ENCODE measurements at regions not wholly inside any gene's neighbourhood (a gene's known extent, or its start where the extent isn't known, plus 50 kb on each side); places are given as distances from the start of the nearest gene placed in this dataset.
A peak's percentile ranks its signal among the peaks of the same experiment; 100 is the strongest.
"Not testable (repeated sequence)": the region's sequence is repeated elsewhere in the genome, so short reads cannot be mapped to it uniquely, and the experiment has no call there.

DNA sequence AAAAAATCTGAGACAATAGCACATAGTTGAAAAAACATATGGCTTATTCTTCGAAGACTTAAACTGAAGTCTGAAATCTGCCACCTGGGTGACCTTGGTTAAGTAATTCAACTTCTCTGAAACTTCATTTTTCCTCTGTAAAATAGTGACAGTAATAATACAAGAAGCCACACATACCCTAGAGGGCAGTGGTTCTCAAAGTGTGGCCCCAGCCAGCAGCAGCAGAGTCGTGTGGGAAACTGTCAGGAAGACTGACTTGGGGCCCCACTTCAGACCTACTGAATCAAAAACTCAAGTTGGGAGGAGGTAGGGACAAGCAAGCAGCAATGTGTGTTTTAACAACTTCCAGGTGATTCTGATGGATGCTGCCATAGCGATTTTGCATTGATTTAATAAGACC is 249.9 kb downstream of the HNRNPD start:
- DNase-seq (ENCODE audit: low spot score), result peak; percentile 9
- H3K27ac ChIP-seq, result no peak overlapping the region
- no peak overlapping the region for H3K4me3 Mint-ChIP-seq

GRCh38 chr4:82115183-82115582 is 258.6 kb downstream of the HNRNPD start:
- H3K27ac Mint-ChIP-seq, result not testable (repeated sequence)

More for the DNA sequence above, 249.9 kb downstream of the HNRNPD start:
- Histone ChIP-seq H3K4me1 (no peaks in the 10 kb centered on the region), H3K79me2 (ENCODE audit: low read depth) (no peaks in the 10 kb centered on the region), H3K4me3 (no peak overlapping the region), H3K27me3 (no peaks in the 10 kb centered on the region), H3K36me3 (no peaks in the 10 kb centered on the region), H3K4me2 (no peak overlapping the region), H4K20me1 (ENCODE audit: low read depth) (no peaks in the 10 kb centered on the region), H3F3A (ENCODE audit: low read depth) (no peaks in the 10 kb centered on the region), H2AFZ (replicated peaks) (no peak overlapping the region), H3K9me3 (ENCODE audit: low read depth) (no peaks in the 10 kb centered on the region), H3K9ac (no peak overlapping the region)
- Mint-ChIP-seq H3K4me1 (no peaks in the 10 kb centered on the region), H3K27me3 (ENCODE audit: insufficient read depth, low read depth) (no peaks in the 10 kb centered on the region), H3K9me3 (no peaks in the 10 kb centered on the region), H3K36me3 (no peaks in the 10 kb centered on the region), H3K27ac (no peak overlapping the region)
- TF ChIP-seq EZH2 (IDR thresholded peaks at IDR 0.05) (no peak), CTCF (IDR thresholded peaks at IDR 0.05) (no peak), EZH2phosphoT487 (IDR thresholded peaks at IDR 0.05) (no peak)

DNA sequence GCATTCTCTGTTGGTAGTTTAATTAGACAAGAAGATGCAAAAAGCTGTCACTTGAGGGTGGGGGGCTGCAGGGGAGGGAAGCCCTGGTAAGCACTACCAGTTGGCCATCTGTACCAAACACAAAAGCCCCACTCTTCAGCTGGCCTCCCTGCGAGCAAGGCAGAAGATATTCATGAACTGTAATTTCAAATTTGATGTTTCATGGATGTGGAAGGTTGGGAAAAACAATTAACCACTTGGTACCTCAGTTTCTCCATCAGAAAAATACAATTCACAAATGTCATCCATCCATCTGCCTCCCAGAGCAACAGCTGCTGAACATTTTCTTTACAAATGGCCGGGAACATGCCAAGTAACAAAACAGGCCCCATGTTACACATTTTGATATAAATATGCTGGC is 265.3 kb downstream of the HNRNPD start:
- no peaks in the 10 kb centered on the region for H3K27me3 ChIP-seq
- no peak overlapping the region for H3K9ac ChIP-seq
- no peak for DNase-seq (ENCODE audit: low spot score)
- H3K79me2 ChIP-seq (ENCODE audit: low read depth), result no peaks in the 10 kb centered on the region
- H3F3A ChIP-seq (ENCODE audit: low read depth), result no peaks in the 10 kb centered on the region
- no peaks in the 10 kb centered on the region for H3K4me1 Mint-ChIP-seq
- no peaks in the 10 kb centered on the region for H3K36me3 ChIP-seq
- no peaks in the 10 kb centered on the region for H3K9me3 Mint-ChIP-seq
- no peak overlapping the region for H3K4me3 ChIP-seq
- TF ChIP-seq EZH2phosphoT487 (IDR thresholded peaks at IDR 0.05) (no peak), CTCF (IDR thresholded peaks at IDR 0.05) (no peak), EZH2 (IDR thresholded peaks at IDR 0.05) (no peak)
- H3K27ac Mint-ChIP-seq, result no peak overlapping the region
- H3K4me2 ChIP-seq, result no peak overlapping the region
- H3K4me3 Mint-ChIP-seq, result no peak overlapping the region
- peaks cover 5% of the 10 kb centered on the region for H3K27me3 Mint-ChIP-seq (ENCODE audit: insufficient read depth, low read depth)
- no peak overlapping the region for H2AFZ ChIP-seq (replicated peaks)
- no peak overlapping the region for H3K27ac ChIP-seq
- H3K4me1 ChIP-seq, result no peaks in the 10 kb centered on the region
- no peaks in the 10 kb centered on the region for H3K36me3 Mint-ChIP-seq
- no peaks in the 10 kb centered on the region for H4K20me1 ChIP-seq (ENCODE audit: low read depth)
- H3K9me3 ChIP-seq (ENCODE audit: low read depth), result no peaks in the 10 kb centered on the region

More at GRCh38 chr4:82115183-82115582, 258.6 kb downstream of the HNRNPD start:
- not testable (repeated sequence) for H3K9me3 ChIP-seq (ENCODE audit: low read depth); H3K36me3 Mint-ChIP-seq; H4K20me1 ChIP-seq (ENCODE audit: low read depth); H3K9me3 Mint-ChIP-seq; H3K4me3 Mint-ChIP-seq; H3K36me3 ChIP-seq; H3K27me3 ChIP-seq; H3F3A ChIP-seq (ENCODE audit: low read depth); H3K4me1 ChIP-seq; H3K27me3 Mint-ChIP-seq (ENCODE audit: insufficient read depth, low read depth); DNase-seq (ENCODE audit: low spot score); H3K4me3 ChIP-seq; H3K27ac ChIP-seq; H3K79me2 ChIP-seq (ENCODE audit: low read depth); H3K4me2 ChIP-seq; H3K4me1 Mint-ChIP-seq; H2AFZ ChIP-seq (replicated peaks); H3K9ac ChIP-seq

DNA sequence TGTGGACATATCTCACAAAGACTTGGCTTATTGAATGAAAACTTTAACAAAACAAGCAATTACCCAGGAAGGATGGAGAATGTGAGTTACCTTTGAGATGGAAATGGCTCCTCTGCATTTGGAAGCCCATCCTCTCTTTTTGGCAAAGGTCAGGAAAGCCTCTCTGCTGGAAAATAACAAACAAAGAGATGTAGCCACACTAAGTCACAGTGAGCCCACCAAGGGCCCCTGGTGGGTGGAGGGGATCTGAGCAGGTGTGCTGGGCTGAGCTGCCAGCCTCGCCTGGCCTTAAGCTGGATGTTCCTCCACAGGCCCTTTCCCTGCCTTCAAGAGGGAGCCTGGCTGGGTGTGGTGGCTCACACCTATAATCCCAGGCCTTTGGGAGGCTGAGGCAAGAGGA is 269.2 kb downstream of the HNRNPD start:
- Mint-ChIP-seq H3K27ac (no peak overlapping the region), H3K4me3 (no peak overlapping the region), H3K4me1 (no peaks in the 10 kb centered on the region), H3K9me3 (no peaks in the 10 kb centered on the region), H3K27me3 (ENCODE audit: insufficient read depth, low read depth) (peaks cover 5% of the 10 kb centered on the region), H3K36me3 (no peaks in the 10 kb centered on the region)
- Histone ChIP-seq H4K20me1 (ENCODE audit: low read depth) (no peaks in the 10 kb centered on the region), H3K27me3 (no peaks in the 10 kb centered on the region), H3K9me3 (ENCODE audit: low read depth) (no peaks in the 10 kb centered on the region), H3K27ac (no peak overlapping the region), H3K4me3 (no peak overlapping the region), H2AFZ (replicated peaks) (no peak overlapping the region), H3F3A (ENCODE audit: low read depth) (no peaks in the 10 kb centered on the region), H3K9ac (no peak overlapping the region), H3K4me2 (no peak overlapping the region), H3K4me1 (no peaks in the 10 kb centered on the region), H3K79me2 (ENCODE audit: low read depth) (no peaks in the 10 kb centered on the region), H3K36me3 (no peaks in the 10 kb centered on the region)
- no peak for DNase-seq (ENCODE audit: low spot score)
- no peak for TF ChIP-seq EZH2phosphoT487 (IDR thresholded peaks at IDR 0.05)
- TF ChIP-seq EZH2 (IDR thresholded peaks at IDR 0.05), result no peak
- no peak for TF ChIP-seq CTCF (IDR thresholded peaks at IDR 0.05)

Measured in neural progenitor cell (in vitro differentiated cells).